Trophoblast cell (in vitro differentiated cells and primary cell): ENCODE measurements at regions not wholly inside any gene's neighbourhood (a gene's known extent, or its start where the extent isn't known, plus 50 kb on each side); places are given as distances from the start of the nearest gene placed in this dataset.

Experiments
- DNase-seq, 2 donors: peaks; one replicate each; pipeline ENCODE4 v3.0.0-alpha.2; 2016
- H2AFZ ChIP-seq: 2 replicates; pipeline ENCODE4 v1.6.1; 2013; ENCODE audit warnings: low read length, moderate library complexity, mild to moderate bottlenecking; ENCODE audit not compliant: insufficient read depth, poor library complexity
- H2AK5ac ChIP-seq: 2 replicates; pipeline ENCODE4 v1.6.1; 2013; ENCODE audit warnings: mild to moderate bottlenecking, low read length
- H2BK120ac ChIP-seq: 2 replicates; pipeline ENCODE4 v1.6.1; 2013; ENCODE audit warnings: low read length, mild to moderate bottlenecking, moderate library complexity; ENCODE audit not compliant: insufficient read depth, poor library complexity
- H2BK12ac ChIP-seq: 2 replicates; pipeline ENCODE4 v1.6.1; 2013; ENCODE audit warnings: mild to moderate bottlenecking, low read length, moderate library complexity
- H2BK5ac ChIP-seq: 2 replicates; pipeline ENCODE4 v1.6.1; 2013; ENCODE audit warnings: low read length, low read depth, moderate library complexity, mild to moderate bottlenecking; ENCODE audit not compliant: poor library complexity
- H3K14ac ChIP-seq: 2 replicates; pipeline ENCODE4 v1.6.1; 2013; ENCODE audit warnings: mild to moderate bottlenecking, low read length
- H3K18ac ChIP-seq: 2 replicates; pipeline ENCODE4 v1.6.1; 2013; ENCODE audit warnings: mild to moderate bottlenecking, low read length
- H3K23ac ChIP-seq: 2 replicates; pipeline ENCODE4 v1.6.1; 2013; ENCODE audit warnings: low read length
- H3K27ac ChIP-seq: 2 replicates; pipeline ENCODE4 v1.5.1; 2013; ENCODE audit warnings: low read depth, mild to moderate bottlenecking, inconsistent platforms, low read length, moderate library complexity
- H3K27me3 ChIP-seq: 2 replicates; pipeline ENCODE4 v1.6.1; 2013; ENCODE audit warnings: inconsistent platforms, mild to moderate bottlenecking, low read length, moderate library complexity; ENCODE audit not compliant: insufficient read depth
- H3K36me3 ChIP-seq, 2 experiments: 1 replicate in 1 of 2; 2 replicates in 1 of 2; pipeline ENCODE4 v1.6.1; 2013; ENCODE audit warnings: low read length in 2 of 2, mild to moderate bottlenecking in 2 of 2, moderate library complexity in 1 of 2; ENCODE audit not compliant: insufficient read depth in 2 of 2, control insufficient read depth in 1 of 2
- H3K4ac ChIP-seq: 2 replicates; pipeline ENCODE4 v1.6.1; 2013; ENCODE audit warnings: low read depth, mild to moderate bottlenecking, low read length, moderate library complexity
- H3K4me1 ChIP-seq, 2 experiments: 1 replicate in 1 of 2; 2 replicates in 1 of 2; pipeline ENCODE4 v1.6.1; 2013; ENCODE audit warnings: low read length in 2 of 2, mild to moderate bottlenecking in 2 of 2, moderate library complexity in 1 of 2; ENCODE audit not compliant: insufficient read depth in 2 of 2, control insufficient read depth in 1 of 2
- H3K4me2 ChIP-seq: 2 replicates; pipeline ENCODE4 v1.6.1; 2013; ENCODE audit warnings: inconsistent platforms, mild to moderate bottlenecking, low read length, moderate library complexity
- H3K4me3 ChIP-seq: 2 replicates; pipeline ENCODE4 v1.5.1; 2013; ENCODE audit warnings: mild to moderate bottlenecking, low read depth, low read length, inconsistent platforms
- H3K79me1 ChIP-seq: one replicate; pipeline ENCODE4 v1.6.1; 2013; ENCODE audit warnings: low read length
- H3K79me2 ChIP-seq: 2 replicates; pipeline ENCODE4 v1.6.1; 2013; ENCODE audit warnings: low read length, mild to moderate bottlenecking; ENCODE audit not compliant: control insufficient read depth, insufficient read depth, poor library complexity
- H3K9ac ChIP-seq: 2 replicates; pipeline ENCODE4 v1.6.1; 2013; ENCODE audit warnings: mild to moderate bottlenecking, low read length
- H3K9me3 ChIP-seq: 2 replicates; pipeline ENCODE4 v1.6.1; 2013; ENCODE audit warnings: low read depth, mild to moderate bottlenecking, control low read depth, inconsistent platforms, low read length; ENCODE audit not compliant: insufficient read depth
- H4K12ac ChIP-seq: 2 replicates; pipeline ENCODE4 v1.6.1; 2013; ENCODE audit warnings: low read depth, mild to moderate bottlenecking, low read length, moderate library complexity
- H4K8ac ChIP-seq: 2 replicates; pipeline ENCODE4 v1.6.1; 2013; ENCODE audit warnings: low read depth, mild to moderate bottlenecking, low read length, moderate library complexity
- H4K91ac ChIP-seq: one replicate; pipeline ENCODE4 v1.6.1; 2013; ENCODE audit warnings: low read depth, mild to moderate bottlenecking, low read length, moderate library complexity
- WGBS: extraction: QIAGEN DNeasy Blood & Tissue Kit; methylation state at CpG from one replicate; pipeline ENCODE4 v1.1.7; 2013; ENCODE audit warnings: missing lambda C conversion rate; ENCODE audit not compliant: insufficient read length, insufficient coverage; ENCODE audit errors: extremely low coverage; 5-methylcytosine and 5-hydroxymethylcytosine counted together

- DNase-seq, result no peak
- no peaks in the 10 kb centered on the region for H3K36me3 ChIP-seq
- no peaks in the 10 kb centered on the region for H3K27me3 ChIP-seq
- no peak overlapping the region for H2BK5ac ChIP-seq
- H3K14ac ChIP-seq, result no peak overlapping the region
- no peak overlapping the region for H3K4me3 ChIP-seq
- no peak overlapping the region for H2BK120ac ChIP-seq
- no peaks in the 10 kb centered on the region for H3K79me1 ChIP-seq
- no peak overlapping the region for H4K91ac ChIP-seq
- H2BK12ac ChIP-seq, result no peak overlapping the region
- no peak overlapping the region for H3K27ac ChIP-seq
- no peak overlapping the region for H3K4me2 ChIP-seq
- no peak overlapping the region for H3K4ac ChIP-seq
- no peak overlapping the region for H2AK5ac ChIP-seq
- no peaks in the 10 kb centered on the region for H3K9me3 ChIP-seq
- no peak overlapping the region for H4K12ac ChIP-seq
- no peaks in the 10 kb centered on the region for H3K79me2 ChIP-seq
- no peaks in the 10 kb centered on the region for H3K4me1 ChIP-seq
- H3K18ac ChIP-seq, result no peak overlapping the region
- no peak overlapping the region for H4K8ac ChIP-seq
- H3K9ac ChIP-seq, result no peak overlapping the region
- WGBS, result no CpG with 5 or more reads among the region's 12 CpGs
- no peak overlapping the region for H2AFZ ChIP-seq
- no peak overlapping the region for H3K23ac ChIP-seq
Measured at GRCh38 chr20:52748285-52748932, 223.7 kb upstream of the TSHZ2 start.

GRCh38 chr20:52747845-52748284 lies 224.3 kb upstream of the TSHZ2 start:
- Histone ChIP-seq H4K12ac (no peak overlapping the region), H3K79me1 (no peaks in the 10 kb centered on the region), H3K9ac (no peak overlapping the region), H4K91ac (no peak overlapping the region), H2AFZ (no peak overlapping the region), H3K9me3 (no peaks in the 10 kb centered on the region), H4K8ac (no peak overlapping the region), H2BK5ac (no peak overlapping the region), H3K36me3 (no peaks in the 10 kb centered on the region), H3K27me3 (no peaks in the 10 kb centered on the region), H2AK5ac (no peak overlapping the region), H2BK12ac (no peak overlapping the region), H3K79me2 (no peaks in the 10 kb centered on the region), H3K27ac (no peak overlapping the region), H3K4me3 (no peak overlapping the region), H3K4ac (no peak overlapping the region), H3K18ac (no peak overlapping the region), H3K14ac (no peak overlapping the region), H3K23ac (no peak overlapping the region), H3K4me1 (no peaks in the 10 kb centered on the region), H2BK120ac (no peak overlapping the region), H3K4me2 (no peak overlapping the region)
- no peak for DNase-seq
- WGBS, result no CpG with 5 or more reads among the region's 8 CpGs

- Histone ChIP-seq H3K36me3 (no peaks in the 10 kb centered on the region), H4K12ac (no peak overlapping the region), H3K14ac (no peak overlapping the region), H3K4me2 (no peak overlapping the region), H3K79me2 (no peaks in the 10 kb centered on the region), H4K91ac (no peak overlapping the region), H3K27me3 (no peaks in the 10 kb centered on the region), H2BK12ac (no peak overlapping the region), H3K4ac (no peak overlapping the region), H2BK5ac (no peak overlapping the region), H3K4me3 (no peak overlapping the region), H2AK5ac (no peak overlapping the region), H4K8ac (no peak overlapping the region), H3K9me3 (no peaks in the 10 kb centered on the region), H3K9ac (no peak overlapping the region), H3K4me1 (no peaks in the 10 kb centered on the region), H3K18ac (no peak overlapping the region), H3K27ac (no peak overlapping the region), H2AFZ (no peak overlapping the region), H3K23ac (no peak overlapping the region), H3K79me1 (no peaks in the 10 kb centered on the region), H2BK120ac (no peak overlapping the region)
- DNase-seq, result no peak
- no CpG with 5 or more reads among the region's 6 CpGs for WGBS
Measured at GRCh38 chr20:52746770-52747169, 225.4 kb upstream of the TSHZ2 start.

DNA sequence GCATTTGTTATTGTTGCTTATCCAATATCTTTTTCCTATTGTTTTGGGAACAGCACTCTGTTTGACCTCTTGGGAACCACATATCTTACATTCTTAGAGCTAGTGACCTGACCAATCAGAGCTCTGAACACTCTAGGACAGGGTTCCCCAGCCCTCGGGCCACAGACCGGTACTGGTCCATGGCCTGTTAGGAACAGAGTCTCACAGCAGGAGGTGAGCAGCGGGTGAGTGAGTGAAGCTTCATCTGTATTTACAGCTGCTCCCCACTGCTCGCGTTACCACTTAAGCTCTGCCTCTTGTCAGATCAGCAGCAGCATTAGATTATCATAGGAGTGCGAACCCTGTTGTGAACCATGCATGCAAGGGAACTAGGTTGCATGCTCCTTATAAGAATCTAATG lies 226.0 kb upstream of the TSHZ2 start:
- H2AFZ ChIP-seq, result no peak overlapping the region
- H2BK5ac ChIP-seq, result no peak overlapping the region
- no peak overlapping the region for H3K9ac ChIP-seq
- H3K4me3 ChIP-seq, result no peak overlapping the region
- no peak overlapping the region for H3K27ac ChIP-seq
- H3K23ac ChIP-seq, result no peak overlapping the region
- no peak for DNase-seq
- no peak overlapping the region for H3K14ac ChIP-seq
- no peak overlapping the region for H2BK120ac ChIP-seq
- no peaks in the 10 kb centered on the region for H3K36me3 ChIP-seq
- no peaks in the 10 kb centered on the region for H3K9me3 ChIP-seq
- H4K8ac ChIP-seq, result no peak overlapping the region
- no peaks in the 10 kb centered on the region for H3K79me2 ChIP-seq
- no peak overlapping the region for H2AK5ac ChIP-seq
- H4K12ac ChIP-seq, result no peak overlapping the region
- no CpG with 5 or more reads among the region's 6 CpGs for WGBS
- H3K79me1 ChIP-seq, result no peaks in the 10 kb centered on the region
- H3K18ac ChIP-seq, result no peak overlapping the region
- no peak overlapping the region for H3K4ac ChIP-seq
- no peaks in the 10 kb centered on the region for H3K27me3 ChIP-seq
- H3K4me2 ChIP-seq, result no peak overlapping the region
- no peaks in the 10 kb centered on the region for H3K4me1 ChIP-seq
- no peak overlapping the region for H4K91ac ChIP-seq
- no peak overlapping the region for H2BK12ac ChIP-seq
